NCI-H1694 (cell line): ENCODE measurements at regions not wholly inside any gene's neighbourhood (a gene's known extent, or its start where the extent isn't known, plus 50 kb on each side); places are given as distances from the start of the nearest gene placed in this dataset.

ENCODE experiments used
- DNase-seq: peaks from one replicate; lab custom pipeline; 2025; lab: John Stamatoyannopoulos, UW

- no peak for DNase-seq
Measured at GRCh38 chr1:5385956-5386355, 606.3 kb downstream of the NPHP4 start.

- DNase-seq = no peak
Measured at GRCh38 chr1:5385096-5385799, 607.0 kb downstream of the NPHP4 start.

GRCh38 chr1:5381491-5381890 is 610.7 kb downstream of the NPHP4 start:
- no peak for DNase-seq

- DNase-seq = no peak
Measured at GRCh38 chr1:5379176-5379759, 613.0 kb downstream of the NPHP4 start.

- DNase-seq = no peak
Measured at GRCh38 chr1:5376538-5377247, 615.5 kb downstream of the NPHP4 start.

- no peak for DNase-seq
Measured at GRCh38 chr1:5375481-5375880, 616.7 kb downstream of the NPHP4 start.

GRCh38 chr1:5374192-5374591 is 618.0 kb downstream of the NPHP4 start:
- no peak for DNase-seq

GRCh38 chr1:5373281-5373680 is 618.9 kb downstream of the NPHP4 start:
- DNase-seq = no peak

- DNase-seq = no peak
Measured at GRCh38 chr1:5371270-5371669, 621.0 kb downstream of the NPHP4 start.

GRCh38 chr1:5370311-5370710 is 621.9 kb downstream of the NPHP4 start:
- no peak for DNase-seq

GRCh38 chr1:5369223-5369622 is 623.0 kb downstream of the NPHP4 start:
- DNase-seq = no peak

GRCh38 chr1:5368201-5368600 is 624.0 kb downstream of the NPHP4 start:
- DNase-seq = no peak

GRCh38 chr1:5367306-5367705 is 624.9 kb downstream of the NPHP4 start:
- no peak for DNase-seq

GRCh38 chr1:5365751-5366150 is 626.5 kb downstream of the NPHP4 start:
- DNase-seq = no peak

GRCh38 chr1:5364591-5364990 is 627.6 kb downstream of the NPHP4 start:
- no peak for DNase-seq

- no peak for DNase-seq
Measured at GRCh38 chr1:5354681-5355080, 637.5 kb downstream of the NPHP4 start.

GRCh38 chr1:5351366-5351765 is 640.9 kb downstream of the NPHP4 start:
- no peak for DNase-seq

- DNase-seq = no peak
Measured at GRCh38 chr1:5349526-5349925, 642.7 kb downstream of the NPHP4 start.

GRCh38 chr1:5348732-5349465 is 643.3 kb downstream of the NPHP4 start:
- DNase-seq = no peak

- DNase-seq = no peak
Measured at GRCh38 chr1:5347726-5348125, 644.5 kb downstream of the NPHP4 start.

GRCh38 chr1:5345556-5345955 is 646.7 kb downstream of the NPHP4 start:
- no peak for DNase-seq

- DNase-seq = no peak
Measured at GRCh38 chr1:5343256-5344020, 648.8 kb downstream of the NPHP4 start.
